ENCODE measurements at regions not wholly inside any gene's neighbourhood (a gene's known extent, or its start where the extent isn't known, plus 50 kb on each side); places are given as distances from the start of the nearest gene placed in this dataset.

- TF ChIP-seq, protein P1, sequence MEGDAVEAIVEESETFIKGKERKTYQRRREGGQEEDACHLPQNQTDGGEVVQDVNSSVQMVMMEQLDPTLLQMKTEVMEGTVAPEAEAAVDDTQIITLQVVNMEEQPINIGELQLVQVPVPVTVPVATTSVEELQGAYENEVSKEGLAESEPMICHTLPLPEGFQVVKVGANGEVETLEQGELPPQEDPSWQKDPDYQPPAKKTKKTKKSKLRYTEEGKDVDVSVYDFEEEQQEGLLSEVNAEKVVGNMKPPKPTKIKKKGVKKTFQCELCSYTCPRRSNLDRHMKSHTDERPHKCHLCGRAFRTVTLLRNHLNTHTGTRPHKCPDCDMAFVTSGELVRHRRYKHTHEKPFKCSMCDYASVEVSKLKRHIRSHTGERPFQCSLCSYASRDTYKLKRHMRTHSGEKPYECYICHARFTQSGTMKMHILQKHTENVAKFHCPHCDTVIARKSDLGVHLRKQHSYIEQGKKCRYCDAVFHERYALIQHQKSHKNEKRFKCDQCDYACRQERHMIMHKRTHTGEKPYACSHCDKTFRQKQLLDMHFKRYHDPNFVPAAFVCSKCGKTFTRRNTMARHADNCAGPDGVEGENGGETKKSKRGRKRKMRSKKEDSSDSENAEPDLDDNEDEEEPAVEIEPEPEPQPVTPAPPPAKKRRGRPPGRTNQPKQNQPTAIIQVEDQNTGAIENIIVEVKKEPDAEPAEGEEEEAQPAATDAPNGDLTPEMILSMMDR (IDR thresholded peaks at IDR 0.05; ENCODE audit: control insufficient read depth, extremely low read depth, insufficient read depth), result no peak
- H3K4me3 ChIP-seq (ENCODE audit: low read depth, low read length), result no peak overlapping the region
- no peak for DNase-seq (ENCODE audit: low read depth)
These were observed 83.3 kb downstream of the NOG start for GRCh38 chr17:56676810-56677209.

GRCh38 chr17:56678249-56679114 lies 85.0 kb downstream of the NOG start:
- no peak overlapping the region for H3K4me3 ChIP-seq (ENCODE audit: low read depth, low read length)

DNA sequence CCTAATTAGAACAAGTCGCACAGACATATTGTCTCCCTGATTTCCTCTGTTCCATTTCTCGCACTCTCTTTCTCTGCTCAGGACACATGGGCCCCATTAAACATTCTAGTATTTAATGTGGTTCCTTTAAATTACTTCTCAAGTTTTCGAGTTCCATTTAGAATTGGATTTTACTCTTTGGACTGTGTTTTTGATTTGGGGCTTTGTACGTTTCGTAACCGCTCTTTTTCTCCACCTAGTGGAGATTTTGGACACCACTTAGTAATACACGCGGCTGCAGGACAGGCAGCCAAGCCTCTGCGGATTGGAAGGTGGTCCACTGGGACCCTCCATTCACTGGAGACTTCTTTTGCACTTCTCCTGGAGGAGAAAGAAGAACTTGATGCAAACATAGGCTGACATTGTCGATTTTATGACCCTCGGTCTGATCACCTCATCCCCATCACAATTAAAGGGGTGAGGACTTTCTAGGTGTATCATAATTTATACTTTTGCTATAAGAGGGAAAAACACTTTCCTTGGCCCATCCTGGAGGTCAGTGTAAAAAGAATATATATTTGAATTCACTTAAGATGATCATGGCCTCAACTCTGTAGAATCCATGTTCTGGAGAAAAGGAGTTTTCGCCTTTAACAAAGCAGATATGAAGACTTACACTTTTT lies 85.7 kb downstream of the NOG start:
- DNase-seq (ENCODE audit: low read depth), result no peak
- no peak overlapping the region for H3K4me3 ChIP-seq (ENCODE audit: low read depth, low read length)
- TF ChIP-seq, protein P1 (IDR thresholded peaks at IDR 0.05; ENCODE audit: control insufficient read depth, extremely low read depth, insufficient read depth), result peak; percentile 67

More at GRCh38 chr17:56678249-56679114, 85.0 kb downstream of the NOG start:
- TF ChIP-seq, protein P1 (IDR thresholded peaks at IDR 0.05; ENCODE audit: control insufficient read depth, extremely low read depth, insufficient read depth), result no peak
- no peak for DNase-seq (ENCODE audit: low read depth)

DNA sequence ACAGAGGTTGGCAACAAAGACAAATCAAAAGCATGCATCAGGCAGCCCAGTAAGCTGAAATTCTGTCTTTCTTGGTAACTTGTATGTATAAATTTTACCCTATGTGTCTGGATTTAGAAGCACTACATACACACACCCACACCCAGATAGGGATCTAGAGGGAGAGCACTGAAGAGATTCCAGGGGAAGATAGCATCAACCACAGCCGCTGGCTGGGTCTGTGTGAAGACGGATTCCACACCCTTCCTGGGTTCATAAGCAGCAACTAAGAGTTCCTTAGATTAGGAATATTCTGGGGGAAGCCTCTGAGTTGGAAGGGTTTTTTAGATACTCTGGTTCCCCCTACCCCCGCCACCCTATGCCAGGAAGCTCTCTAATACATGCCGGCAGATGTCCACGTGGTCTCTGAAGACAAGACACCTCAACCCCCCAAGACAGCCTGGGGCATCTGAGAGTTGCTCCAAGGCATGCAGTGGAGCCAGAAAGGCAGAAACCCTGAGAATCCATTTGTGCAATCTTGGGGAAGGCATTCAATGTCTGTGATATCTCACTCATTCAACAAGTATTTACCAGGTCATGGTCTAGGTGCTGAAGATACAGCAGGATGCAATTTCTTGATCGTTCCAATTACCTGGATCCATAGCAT lies 86.4 kb downstream of the NOG start:
- no peak overlapping the region for H3K4me3 ChIP-seq (ENCODE audit: low read depth, low read length)
- DNase-seq (ENCODE audit: low read depth), result no peak
- TF ChIP-seq, protein P1 (IDR thresholded peaks at IDR 0.05; ENCODE audit: control insufficient read depth, extremely low read depth, insufficient read depth), result no peak

- no peak overlapping the region for H3K4me3 ChIP-seq (ENCODE audit: low read depth, low read length)
- TF ChIP-seq, protein P1 (IDR thresholded peaks at IDR 0.05; ENCODE audit: control insufficient read depth, extremely low read depth, insufficient read depth), result no peak
- no peak for DNase-seq (ENCODE audit: low read depth)
These were observed 87.2 kb downstream of the NOG start for GRCh38 chr17:56680676-56681075.

GRCh38 chr17:56681561-56682266 lies 88.2 kb downstream of the NOG start:
- DNase-seq (ENCODE audit: low read depth), result no peak
- TF ChIP-seq, protein P1 (IDR thresholded peaks at IDR 0.05; ENCODE audit: control insufficient read depth, extremely low read depth, insufficient read depth), result no peak
- H3K4me3 ChIP-seq (ENCODE audit: low read depth, low read length), result no peak overlapping the region
